Adrenal gland (tissue), 5 donors: ENCODE measurements at regions not wholly inside any gene's neighbourhood (a gene's known extent, or its start where the extent isn't known, plus 50 kb on each side); places are given as distances from the start of the nearest gene placed in this dataset.

Experiments
- CTCF ChIP-seq, 6 experiments: fragments of 450-650 bp in 4 of 6; fragments of 200-600 bp in 2 of 6; sonication (generic) in 1 of 6; IDR thresholded peaks; 1 replicate in 5 of 6; 2 replicates in 1 of 6; pipeline versions ENCODE4 v1.5.1 to v1.8.0; 2016 to 2021; ENCODE audit warnings: antibody characterized with exemption in 6 of 6, mild to moderate bottlenecking in 2 of 6, moderate library complexity in 1 of 6
- POLR2A ChIP-seq, 2 donors: fragments of 450-650 bp; IDR thresholded peaks; one replicate each; pipeline ENCODE4 v1.6.1; 2017; ENCODE audit warnings: antibody characterized with exemption in 2 of 2, mild to moderate bottlenecking in 2 of 2, moderate library complexity in 1 of 2
- donor health status: DM: no; HTN: no; CAD: no.

- TF ChIP-seq POLR2A (IDR thresholded peaks at IDR 0.05) (no peak), CTCF (IDR thresholded peaks at IDR 0.05) (no peak)
These were observed 88.8 kb upstream of the ALDH1A3 start for GRCh38 chr15:100790786-100791265.
